Osteocyte (in vitro differentiated cells): ENCODE measurements at regions not wholly inside any gene's neighbourhood (a gene's known extent, or its start where the extent isn't known, plus 50 kb on each side); places are given as distances from the start of the nearest gene placed in this dataset.
A peak's percentile ranks its signal among the peaks of the same experiment; 100 is the strongest.

Experiments used
- DNase-seq: peaks from one replicate; pipeline ENCODE4 v3.0.0; 2021; ENCODE audit warnings: mixed read lengths; ENCODE audit not compliant: unreplicated experiment; ENCODE audit errors: extremely low spot score
- H3K27ac Mint-ChIP-seq: one replicate; pipeline ENCODE4 v1.8.0; 2021; ENCODE audit warnings: mild to moderate bottlenecking, mixed read lengths; ENCODE audit not compliant: unreplicated experiment
- H3K27me3 Mint-ChIP-seq: one replicate; pipeline ENCODE4 v1.8.0; 2021; ENCODE audit warnings: mixed read lengths; ENCODE audit not compliant: unreplicated experiment
- H3K36me3 Mint-ChIP-seq: one replicate; pipeline ENCODE4 v1.8.0; 2021; ENCODE audit warnings: mixed read lengths; ENCODE audit not compliant: unreplicated experiment
- H3K4me1 Mint-ChIP-seq: one replicate; pipeline ENCODE4 v1.8.0; 2021; ENCODE audit warnings: mixed read lengths; ENCODE audit not compliant: unreplicated experiment
- H3K4me3 Mint-ChIP-seq: one replicate; pipeline ENCODE4 v1.8.0; 2021; ENCODE audit warnings: mild to moderate bottlenecking, moderate library complexity, mixed read lengths; ENCODE audit not compliant: unreplicated experiment
- H3K9me3 Mint-ChIP-seq: one replicate; pipeline ENCODE4 v1.8.0; 2021; ENCODE audit warnings: mixed read lengths; ENCODE audit not compliant: unreplicated experiment
- TF ChIP-seq, protein P1 (sequence below): fragments of 200-600 bp; sonication (generic); IDR thresholded peaks from 2 replicates; pipeline ENCODE4 v1.5.0; 2021; ENCODE audit warnings: antibody characterized with exemption, mild to moderate bottlenecking, moderate library complexity

DNA sequence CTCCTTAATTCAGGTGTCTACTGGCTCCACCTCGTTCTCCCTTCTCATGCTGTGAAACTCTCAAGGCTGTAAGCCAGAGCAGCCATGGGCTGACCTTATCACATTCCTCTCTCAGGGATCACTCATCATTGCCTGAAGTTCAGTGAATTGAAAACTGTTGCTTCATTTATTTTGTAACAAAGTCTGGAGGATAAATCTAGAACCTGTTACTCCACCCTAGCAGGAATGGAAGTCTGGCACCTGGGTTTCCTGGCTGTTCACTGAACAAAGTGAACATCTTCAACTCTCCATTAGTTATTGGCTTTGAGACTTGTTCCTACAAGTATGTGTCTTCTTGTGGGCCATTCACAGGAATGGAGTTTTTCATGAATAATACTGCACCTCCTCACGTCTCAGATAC, 584.1 kb downstream of the PTPRU start:
- no peaks in the 10 kb centered on the region for H3K9me3 Mint-ChIP-seq
- H3K27ac Mint-ChIP-seq: no peak overlapping the region
- peaks cover 32% of the 10 kb centered on the region for H3K27me3 Mint-ChIP-seq
- DNase-seq: peak; percentile 36
- H3K4me3 Mint-ChIP-seq: no peak overlapping the region
- H3K36me3 Mint-ChIP-seq: no peaks in the 10 kb centered on the region
- no peaks in the 10 kb centered on the region for H3K4me1 Mint-ChIP-seq
- TF ChIP-seq, protein P1, sequence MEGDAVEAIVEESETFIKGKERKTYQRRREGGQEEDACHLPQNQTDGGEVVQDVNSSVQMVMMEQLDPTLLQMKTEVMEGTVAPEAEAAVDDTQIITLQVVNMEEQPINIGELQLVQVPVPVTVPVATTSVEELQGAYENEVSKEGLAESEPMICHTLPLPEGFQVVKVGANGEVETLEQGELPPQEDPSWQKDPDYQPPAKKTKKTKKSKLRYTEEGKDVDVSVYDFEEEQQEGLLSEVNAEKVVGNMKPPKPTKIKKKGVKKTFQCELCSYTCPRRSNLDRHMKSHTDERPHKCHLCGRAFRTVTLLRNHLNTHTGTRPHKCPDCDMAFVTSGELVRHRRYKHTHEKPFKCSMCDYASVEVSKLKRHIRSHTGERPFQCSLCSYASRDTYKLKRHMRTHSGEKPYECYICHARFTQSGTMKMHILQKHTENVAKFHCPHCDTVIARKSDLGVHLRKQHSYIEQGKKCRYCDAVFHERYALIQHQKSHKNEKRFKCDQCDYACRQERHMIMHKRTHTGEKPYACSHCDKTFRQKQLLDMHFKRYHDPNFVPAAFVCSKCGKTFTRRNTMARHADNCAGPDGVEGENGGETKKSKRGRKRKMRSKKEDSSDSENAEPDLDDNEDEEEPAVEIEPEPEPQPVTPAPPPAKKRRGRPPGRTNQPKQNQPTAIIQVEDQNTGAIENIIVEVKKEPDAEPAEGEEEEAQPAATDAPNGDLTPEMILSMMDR: no peak

DNA sequence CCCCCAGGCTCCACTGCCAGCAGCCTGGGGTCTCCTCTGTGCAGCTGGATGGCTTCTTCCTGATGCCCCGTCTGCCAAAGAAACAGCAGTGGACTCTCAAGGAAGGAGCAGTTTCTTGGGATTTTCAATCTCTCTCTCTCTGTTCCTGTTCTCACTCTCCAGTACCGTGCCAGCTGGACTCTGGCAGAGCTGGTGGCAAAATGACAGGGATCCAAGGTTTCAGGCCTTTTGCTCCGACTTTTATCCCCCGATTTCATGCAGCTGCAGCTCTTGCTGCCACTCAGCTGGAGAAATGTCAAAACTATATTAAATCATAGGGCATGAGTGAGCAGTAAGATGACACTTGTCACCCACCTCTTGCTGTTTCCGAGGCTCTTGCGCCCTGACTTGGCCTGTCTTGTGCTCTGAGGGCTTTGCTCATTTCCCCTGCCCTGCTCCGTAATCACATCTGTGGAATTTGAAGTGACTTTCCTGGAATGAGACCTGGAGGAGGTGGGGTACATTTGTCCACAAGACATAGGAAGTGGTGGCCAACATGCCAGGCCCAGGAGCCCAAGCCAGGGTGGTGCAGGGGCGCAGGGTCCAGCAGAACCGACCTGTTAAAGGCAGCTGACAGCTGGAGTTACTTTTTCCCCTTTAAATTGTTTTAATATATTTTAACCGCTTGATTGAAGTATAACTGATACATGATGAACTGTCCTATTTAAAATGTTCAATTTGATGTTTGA, 576.2 kb downstream of the PTPRU start:
- Mint-ChIP-seq H3K36me3 (no peaks in the 10 kb centered on the region), H3K27ac (no peak overlapping the region), H3K4me1 (no peaks in the 10 kb centered on the region), H3K27me3 (peaks cover 17% of the 10 kb centered on the region), H3K9me3 (no peaks in the 10 kb centered on the region), H3K4me3 (no peak overlapping the region)
- TF ChIP-seq, protein P1: no peak
- peak; percentile 57 for DNase-seq

DNA sequence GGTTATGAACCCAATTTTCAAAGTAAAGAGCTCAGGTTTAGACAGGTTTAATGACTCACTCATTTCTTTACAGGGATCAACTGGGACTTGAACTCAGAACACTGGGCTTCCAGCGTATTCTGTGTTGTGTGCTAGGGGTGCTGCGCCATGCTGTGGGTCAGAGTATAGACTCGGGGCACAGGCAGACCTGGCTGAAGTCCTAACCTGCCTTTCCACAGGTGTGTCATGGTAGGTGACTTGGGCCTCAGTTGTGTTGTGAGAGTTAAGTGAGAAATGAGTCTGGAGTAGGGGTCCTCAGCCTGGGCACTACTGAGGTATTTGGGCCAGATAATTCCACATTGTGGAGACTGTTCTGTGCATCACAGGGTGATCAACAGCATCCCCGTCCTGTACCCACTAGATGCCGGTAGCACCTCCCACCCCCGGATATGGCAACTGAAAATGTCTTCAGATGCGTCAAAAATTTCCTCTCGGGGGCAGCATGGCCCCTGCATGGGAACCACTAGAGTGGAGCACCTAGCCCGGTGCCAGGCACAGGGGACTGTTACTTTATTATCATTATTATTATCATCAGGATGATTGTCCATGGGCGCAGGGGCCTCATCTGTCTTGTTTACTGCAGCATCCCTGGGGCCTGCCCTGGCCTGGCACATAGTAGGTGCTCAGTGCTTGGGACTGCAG, 575.5 kb downstream of the PTPRU start:
- Mint-ChIP-seq H3K36me3 (no peaks in the 10 kb centered on the region), H3K9me3 (no peaks in the 10 kb centered on the region), H3K4me1 (no peaks in the 10 kb centered on the region), H3K27ac (no peak overlapping the region), H3K27me3 (peaks cover 10% of the 10 kb centered on the region), H3K4me3 (no peak overlapping the region)
- peak; percentile 59 for DNase-seq
- TF ChIP-seq, protein P1: no peak

- TF ChIP-seq, protein P1: no peak
- Mint-ChIP-seq H3K9me3 (no peaks in the 10 kb centered on the region), H3K4me3 (no peak overlapping the region), H3K27me3 (peaks cover 8% of the 10 kb centered on the region), H3K27ac (no peak overlapping the region), H3K36me3 (no peaks in the 10 kb centered on the region), H3K4me1 (no peaks in the 10 kb centered on the region)
- peak; percentile 48 for DNase-seq
These were observed 574.9 kb downstream of the PTPRU start for GRCh38 chr1:29811247-29811646.
